Activated T-helper 1 cell treated with anti-CD3 and anti-CD28 coated beads, Interleukin-2, amount 50 U/mL, for 16 hours (primary cell): ENCODE measurements at regions not wholly inside any gene's neighbourhood (a gene's known extent, or its start where the extent isn't known, plus 50 kb on each side); places are given as distances from the start of the nearest gene placed in this dataset.

Experiments
- DNase-seq, 2 donors: peaks; one replicate each; pipeline ENCODE4 v3.0.0-alpha.2; 2020; ENCODE audit warnings: low read depth in 1 of 2, low spot score in 1 of 2

- DNase-seq = no peak
These were observed 1486.6 kb upstream of the TMEM132C start for GRCh38 chr12:126780343-126780742.

DNA sequence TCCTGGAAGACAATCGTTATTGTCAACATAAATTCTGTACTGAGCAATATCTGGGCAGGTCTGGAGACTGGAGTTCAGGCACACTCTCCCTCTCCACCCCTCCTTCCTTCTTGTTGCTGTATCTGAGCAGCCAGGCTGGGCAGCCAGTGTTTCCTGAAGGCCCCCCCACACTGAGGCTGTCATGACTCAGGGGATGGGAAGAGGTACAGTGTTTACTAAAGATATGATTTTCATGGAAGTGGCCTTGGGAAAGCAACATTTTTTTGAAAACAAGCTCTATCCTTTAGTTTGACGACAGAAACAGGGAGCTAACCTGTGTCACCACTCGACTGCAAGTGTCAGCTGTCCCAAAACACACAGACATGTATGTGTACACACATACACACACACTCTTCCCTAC, 1485.4 kb upstream of the TMEM132C start:
- no peak for DNase-seq

DNA sequence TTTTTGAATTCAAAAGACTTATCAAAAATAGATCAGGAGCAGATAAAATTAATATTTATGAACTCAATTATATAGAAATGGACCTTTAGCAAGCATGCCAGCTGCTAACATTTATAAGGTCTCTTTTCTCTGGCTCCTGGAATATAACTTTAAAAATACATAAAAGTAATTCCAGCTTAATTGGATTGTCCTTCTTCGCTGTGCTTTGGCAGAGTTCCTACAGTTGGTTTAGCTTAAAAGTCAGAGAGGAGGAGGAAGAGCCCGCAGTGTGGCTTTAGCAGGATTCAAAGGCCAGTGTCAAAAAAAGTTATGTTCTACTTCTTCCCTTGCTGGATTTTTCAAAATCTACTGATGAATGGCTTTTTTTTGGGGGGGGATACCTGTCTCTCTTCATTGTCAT, 1484.9 kb upstream of the TMEM132C start:
- DNase-seq = no peak

DNA sequence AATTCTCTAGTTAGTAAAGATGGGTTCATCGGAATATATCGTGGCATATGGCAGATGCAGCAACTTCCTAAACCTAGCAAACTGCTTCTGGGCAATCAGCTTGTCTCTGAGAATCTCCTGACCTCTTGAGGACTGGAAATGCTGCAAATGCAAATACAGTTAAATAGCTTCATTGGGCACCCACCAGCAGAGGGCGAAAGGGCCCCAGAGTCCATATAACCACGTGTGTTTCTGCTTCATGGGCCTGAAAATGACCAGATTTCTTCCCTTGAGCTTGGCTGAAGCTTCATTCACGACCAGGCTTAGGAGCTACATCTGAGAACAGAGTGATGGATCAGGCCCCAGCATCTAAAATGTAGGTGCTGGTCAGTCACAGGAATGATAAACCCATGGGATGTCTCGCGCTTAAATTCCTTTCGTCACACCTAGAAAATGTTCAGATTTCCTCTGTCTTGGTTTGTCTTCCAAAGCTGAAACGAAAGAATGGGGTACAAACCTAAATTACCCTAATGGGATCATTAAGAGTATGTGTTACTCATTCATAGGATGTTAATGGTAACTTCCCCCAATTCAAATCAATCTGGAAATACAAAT, 1482.5 kb upstream of the TMEM132C start:
- no peak for DNase-seq

- no peak for DNase-seq
These were observed 1477.0 kb upstream of the TMEM132C start for GRCh38 chr12:126789963-126790362.

GRCh38 chr12:126791122-126791521, 1475.8 kb upstream of the TMEM132C start:
- no peak for DNase-seq

- no peak for DNase-seq
These were observed 1474.6 kb upstream of the TMEM132C start for GRCh38 chr12:126792411-126792810.

GRCh38 chr12:126797525-126797924, 1469.4 kb upstream of the TMEM132C start:
- DNase-seq = no peak

DNA sequence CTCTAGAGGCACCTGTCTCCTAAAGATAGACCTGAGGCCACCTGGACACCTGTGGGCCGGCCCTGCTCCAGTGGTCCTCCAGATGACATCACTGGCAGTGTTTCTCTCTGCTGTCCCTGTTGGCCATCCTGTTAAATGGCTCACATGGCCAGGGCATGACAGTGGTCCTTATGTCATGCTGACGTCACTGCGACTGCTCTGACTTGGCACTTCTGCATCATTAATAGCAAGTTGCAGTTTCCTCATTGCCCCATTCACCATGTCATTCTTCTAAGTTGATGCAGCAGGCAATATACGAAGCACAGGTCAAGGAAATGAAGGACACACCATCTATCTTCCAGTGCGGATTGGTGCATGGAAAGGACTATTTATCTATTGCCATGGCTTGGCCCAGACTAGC, 1468.5 kb upstream of the TMEM132C start:
- no peak for DNase-seq

GRCh38 chr12:126807312-126807865, 1459.6 kb upstream of the TMEM132C start:
- no peak for DNase-seq

- no peak for DNase-seq
These were observed 1455.6 kb upstream of the TMEM132C start for GRCh38 chr12:126811391-126811790.

- DNase-seq = no peak
These were observed 1447.4 kb upstream of the TMEM132C start for GRCh38 chr12:126819554-126819953.

- no peak for DNase-seq
These were observed 1435.9 kb upstream of the TMEM132C start for GRCh38 chr12:126830778-126831680.

GRCh38 chr12:126837697-126838096, 1429.3 kb upstream of the TMEM132C start:
- DNase-seq = no peak

- no peak for DNase-seq
These were observed 1422.9 kb upstream of the TMEM132C start for GRCh38 chr12:126843915-126844669.

GRCh38 chr12:126847005-126847629, 1419.9 kb upstream of the TMEM132C start:
- no peak for DNase-seq

DNA sequence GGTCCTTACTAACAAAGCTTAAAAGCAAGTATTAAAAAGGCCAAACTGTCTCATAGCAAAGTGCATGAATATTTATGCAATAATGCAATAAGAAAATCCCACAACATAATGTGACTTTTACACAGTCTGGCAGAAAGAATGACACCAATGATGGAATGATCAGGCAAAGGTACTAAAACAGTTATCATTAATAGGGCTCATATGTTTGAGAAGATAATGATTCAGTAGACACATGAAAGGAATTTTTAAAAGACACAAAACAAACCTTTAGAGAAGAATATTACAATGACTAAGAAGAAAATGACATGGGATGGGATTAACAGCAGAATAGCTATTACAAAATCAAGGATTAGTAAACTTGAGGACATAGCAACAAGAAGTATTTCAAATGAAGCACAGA, 1411.2 kb upstream of the TMEM132C start:
- no peak for DNase-seq

- DNase-seq = no peak
These were observed 1410.0 kb upstream of the TMEM132C start for GRCh38 chr12:126856958-126857357.

- no peak for DNase-seq
These were observed 1408.4 kb upstream of the TMEM132C start for GRCh38 chr12:126858560-126858959.

DNA sequence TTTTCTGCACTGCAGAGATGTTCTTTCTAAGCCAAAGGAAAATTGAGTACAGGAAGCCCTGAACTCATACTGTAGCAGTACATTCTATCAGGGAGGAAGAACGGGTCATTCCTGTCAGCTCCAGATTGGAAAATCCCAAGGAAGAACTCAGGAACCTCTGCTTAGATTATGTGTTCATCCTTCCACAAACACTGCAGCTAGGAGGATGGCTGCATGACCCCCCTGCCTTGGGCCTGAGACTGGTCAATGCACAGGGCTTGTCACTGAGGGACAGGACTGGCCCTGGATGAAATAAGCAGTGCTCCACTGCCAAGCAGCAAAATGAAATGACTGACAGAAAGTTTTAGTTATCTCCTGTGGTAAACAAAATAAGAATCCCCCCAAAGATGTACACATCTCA, 1406.8 kb upstream of the TMEM132C start:
- DNase-seq = no peak

DNA sequence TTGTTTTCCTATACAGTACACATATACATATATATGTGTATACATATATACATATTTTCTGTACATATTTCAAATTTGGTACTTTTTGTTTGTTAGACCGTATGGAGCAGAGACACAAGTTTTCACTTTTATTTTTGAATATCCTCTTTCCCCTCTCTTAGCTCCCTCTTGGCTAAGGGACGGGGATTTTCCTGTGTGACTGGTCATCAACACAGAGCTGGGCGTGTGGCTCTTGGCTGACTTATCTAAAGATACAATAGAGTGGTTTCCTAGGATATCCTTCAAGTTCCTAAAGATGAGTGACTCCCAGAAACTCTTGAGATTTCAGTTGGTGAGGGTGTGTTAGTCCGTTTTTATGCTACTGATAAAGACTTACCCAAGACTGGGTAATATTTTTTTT, 1404.5 kb upstream of the TMEM132C start:
- no peak for DNase-seq
